Nephron (organoid): ENCODE measurements at regions not wholly inside any gene's neighbourhood (a gene's known extent, or its start where the extent isn't known, plus 50 kb on each side); places are given as distances from the start of the nearest gene placed in this dataset.
"Not testable (repeated sequence)": the region's sequence is repeated elsewhere in the genome, so short reads cannot be mapped to it uniquely, and the experiment has no call there.

Source experiments
- H3K27ac Mint-ChIP-seq, 3 experiments: 2 replicates each; pipeline ENCODE4 v1.8.0; 2020; ENCODE audit warnings: mixed read lengths in 3 of 3, mild to moderate bottlenecking in 2 of 3, moderate library complexity in 1 of 3
- H3K27me3 Mint-ChIP-seq: 2 replicates; pipeline ENCODE4 v1.8.0; 2021; ENCODE audit warnings: low read depth, mild to moderate bottlenecking, moderate library complexity, mixed read lengths
- H3K36me3 Mint-ChIP-seq: 2 replicates; pipeline ENCODE4 v1.8.0; 2020; ENCODE audit warnings: low read depth, mixed read lengths
- H3K4me1 Mint-ChIP-seq: 2 replicates; pipeline ENCODE4 v1.8.0; 2020; ENCODE audit warnings: mixed read lengths
- H3K4me3 Mint-ChIP-seq, 3 experiments: 2 replicates each; pipeline ENCODE4 v1.8.0; 2020; ENCODE audit warnings: mild to moderate bottlenecking in 3 of 3, mixed read lengths in 3 of 3, moderate library complexity in 2 of 3
- H3K9me3 Mint-ChIP-seq: 2 replicates; pipeline ENCODE4 v1.8.0; 2020; ENCODE audit warnings: mixed read lengths
- CTCF ChIP-seq, 3 experiments: fragments of 200-600 bp; sonication (generic); IDR thresholded peaks; one replicate each; pipeline ENCODE4 v1.5.0; 2021; ENCODE audit warnings: antibody characterized with exemption in 3 of 3; ENCODE audit not compliant: unreplicated experiment in 3 of 3

DNA sequence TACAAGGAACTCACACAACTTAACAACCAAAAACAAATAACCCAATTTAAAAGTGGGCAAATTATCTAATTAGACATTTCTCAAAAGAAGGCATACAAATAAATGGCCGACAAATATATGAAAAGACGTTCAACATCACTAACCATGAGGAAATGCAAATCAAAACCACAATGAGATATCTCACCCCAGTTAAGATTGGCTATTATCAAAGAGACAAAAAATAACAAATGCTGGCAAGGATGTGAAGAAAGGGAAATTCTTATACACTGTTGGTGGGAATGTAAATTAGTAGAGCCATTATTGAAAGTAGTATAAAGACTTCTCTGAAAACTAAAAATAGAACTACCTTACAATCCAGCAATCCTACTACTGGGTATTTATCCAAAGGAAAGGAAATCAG lies 96.7 kb upstream of the SIRPG start:
- Mint-ChIP-seq H3K27me3 (peaks cover 4% of the 10 kb centered on the region), H3K27ac (peak overlapping the region in 1 of 3 experiments; percentile 15), H3K9me3 (peaks cover 11% of the 10 kb centered on the region), H3K4me3 (no peak overlapping the region), H3K36me3 (no peaks in the 10 kb centered on the region), H3K4me1 (peaks cover 8% of the 10 kb centered on the region)
- no peak for TF ChIP-seq CTCF (IDR thresholded peaks at IDR 0.05; ENCODE audit: unreplicated experiment in 3 of 3)

GRCh38 chr20:1752045-1752444 lies 94.5 kb upstream of the SIRPG start:
- Mint-ChIP-seq H3K9me3 (peaks cover 11% of the 10 kb centered on the region), H3K27ac (no peak overlapping the region), H3K4me3 (no peak overlapping the region), H3K36me3 (no peaks in the 10 kb centered on the region), H3K4me1 (no peaks in the 10 kb centered on the region), H3K27me3 (peaks cover 4% of the 10 kb centered on the region)
- no peak for TF ChIP-seq CTCF (IDR thresholded peaks at IDR 0.05; ENCODE audit: unreplicated experiment in 3 of 3)

DNA sequence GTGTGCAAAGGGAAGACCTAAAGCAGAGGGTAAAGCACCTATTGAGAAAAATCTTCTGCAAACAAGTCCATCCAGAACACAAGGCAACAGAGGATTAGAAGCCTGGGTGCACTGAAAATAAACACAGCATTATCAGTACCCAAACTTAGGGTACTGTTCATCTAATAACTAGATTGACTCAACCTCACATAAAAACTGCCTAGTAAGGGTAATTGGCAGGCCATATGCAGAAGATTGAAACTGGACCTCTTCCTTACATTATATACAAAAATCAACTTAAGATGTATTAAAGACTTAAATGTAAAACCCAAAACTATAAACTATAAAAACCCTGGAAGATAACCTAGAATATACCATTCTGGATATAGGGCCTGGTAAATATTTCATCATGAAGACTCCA lies 91.2 kb upstream of the SIRPG start:
- H3K27ac Mint-ChIP-seq = no peak overlapping the region
- H3K36me3 Mint-ChIP-seq = no peaks in the 10 kb centered on the region
- no peak for TF ChIP-seq CTCF (IDR thresholded peaks at IDR 0.05; ENCODE audit: unreplicated experiment in 3 of 3)
- H3K9me3 Mint-ChIP-seq = peaks cover 11% of the 10 kb centered on the region
- H3K27me3 Mint-ChIP-seq = peaks cover 4% of the 10 kb centered on the region
- H3K4me1 Mint-ChIP-seq = no peaks in the 10 kb centered on the region
- no peak overlapping the region for H3K4me3 Mint-ChIP-seq

- no peaks in the 10 kb centered on the region for H3K36me3 Mint-ChIP-seq
- no peaks in the 10 kb centered on the region for H3K4me1 Mint-ChIP-seq
- H3K9me3 Mint-ChIP-seq = peaks cover 11% of the 10 kb centered on the region
- TF ChIP-seq CTCF (IDR thresholded peaks at IDR 0.05; ENCODE audit: unreplicated experiment in 3 of 3) = no peak
- peaks cover 4% of the 10 kb centered on the region for H3K27me3 Mint-ChIP-seq
- no peak overlapping the region for H3K4me3 Mint-ChIP-seq
- no peak overlapping the region for H3K27ac Mint-ChIP-seq
Observed at GRCh38 chr20:1747953-1748577, 90.5 kb upstream of the SIRPG start.

DNA sequence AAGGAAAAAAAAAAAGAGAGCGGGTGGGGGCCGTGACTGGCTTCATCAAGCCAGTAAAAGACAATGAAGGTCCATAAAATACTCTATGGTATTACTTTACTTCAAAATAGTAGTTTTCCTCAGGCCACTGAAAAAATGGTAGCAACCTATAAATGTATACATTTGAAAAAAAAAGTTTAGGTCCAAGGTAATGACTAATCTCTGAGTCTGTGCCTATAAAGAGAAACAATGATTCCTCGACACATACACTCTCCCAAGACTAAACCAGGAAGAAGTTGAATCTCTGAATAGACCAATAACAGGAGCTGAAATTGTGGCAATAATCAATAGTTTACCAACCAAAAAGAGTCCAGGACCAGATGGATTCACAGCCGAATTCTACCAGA lies 84.5 kb upstream of the SIRPG start:
- H3K27me3 Mint-ChIP-seq, H3K9me3 Mint-ChIP-seq, H3K4me1 Mint-ChIP-seq, H3K36me3 Mint-ChIP-seq, H3K4me3 Mint-ChIP-seq, H3K27ac Mint-ChIP-seq: not testable (repeated sequence)

GRCh38 chr20:1741309-1742048 lies 83.9 kb upstream of the SIRPG start:
- Mint-ChIP-seq H3K4me1 (no peaks in the 10 kb centered on the region), H3K36me3 (no peaks in the 10 kb centered on the region), H3K27ac (no peak overlapping the region), H3K4me3 (no peak overlapping the region), H3K27me3 (peaks cover 9% of the 10 kb centered on the region), H3K9me3 (no peaks in the 10 kb centered on the region)
- TF ChIP-seq CTCF (IDR thresholded peaks at IDR 0.05; ENCODE audit: unreplicated experiment in 3 of 3) = no peak
